K562 (cell line): ENCODE measurements at regions not wholly inside any gene's neighbourhood (a gene's known extent, or its start where the extent isn't known, plus 50 kb on each side); places are given as distances from the start of the nearest gene placed in this dataset.

ENCODE experiments used
- GATAD2B ChIP-seq: fragments of 450-650 bp; IDR thresholded peaks from 2 replicates; pipeline ENCODE4 v1.6.1; 2017; ENCODE audit warnings: mild to moderate bottlenecking, borderline replicate concordance
- NFIC ChIP-seq: fragments of 450-650 bp; IDR thresholded peaks from 2 replicates; pipeline ENCODE4 v1.6.1; 2017; ENCODE audit warnings: mild to moderate bottlenecking, inconsistent platforms
- TAF1 ChIP-seq: IDR thresholded peaks from 2 replicates; pipeline ENCODE4 v1.6.1; 2011; ENCODE audit warnings: mild to moderate bottlenecking, low read length, moderate library complexity; ENCODE audit not compliant: insufficient read depth, control insufficient read depth, severe bottlenecking; ENCODE audit errors: extremely low read depth
- ZNF780A ChIP-seq: fragments of 250-450 bp; sonication (Bioruptor Pico); IDR thresholded peaks from 2 replicates; pipeline ENCODE4 v1.5.0; 2021; ENCODE audit warnings: mild to moderate bottlenecking

DNA sequence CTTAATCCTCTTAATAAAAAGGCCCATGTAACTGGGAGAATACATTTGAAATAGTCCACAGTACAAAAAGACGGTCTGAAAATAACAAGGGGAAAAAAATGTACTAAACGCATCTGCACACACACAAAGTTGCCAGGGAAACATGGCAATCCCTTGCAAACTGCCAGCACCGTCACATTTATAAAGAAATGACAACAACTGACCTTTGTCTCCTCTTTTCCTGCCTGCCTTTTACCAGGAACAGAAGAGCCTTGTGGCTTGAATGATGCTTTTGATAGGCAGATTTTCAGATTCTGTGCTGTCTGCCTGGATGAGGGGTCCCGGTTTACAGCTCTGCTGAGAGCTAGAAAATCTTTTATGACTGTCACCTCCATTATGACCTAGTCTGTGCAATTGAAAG lies 308.6 kb upstream of the ZFP64 start:
- TF ChIP-seq GATAD2B (no peak), ZNF780A (CRISPR knock-in tag) (no peak), TAF1 (no peak), NFIC (no peak)
